Neural cell (in vitro differentiated cells): ENCODE measurements at regions not wholly inside any gene's neighbourhood (a gene's known extent, or its start where the extent isn't known, plus 50 kb on each side); places are given as distances from the start of the nearest gene placed in this dataset.

Experiments
- H2AFZ ChIP-seq: fragments of 200-600, 300-800 bp; sonication (generic), shearing (Covaris generic); 2 replicates; pipeline ENCODE4 v1.6.0; 2014; ENCODE audit warnings: low read depth, mild to moderate bottlenecking, antibody characterized with exemption, low read length, moderate library complexity
- H3F3A ChIP-seq: fragments of 200-600 bp; shearing (Covaris generic); 2 replicates; pipeline ENCODE4 v1.6.1; 2016; ENCODE audit warnings: mild to moderate bottlenecking, moderate library complexity, mixed read lengths, antibody characterized with exemption, low read length; ENCODE audit not compliant: insufficient read depth, poor library complexity, severe bottlenecking
- H3K27ac ChIP-seq: fragments of 200-600, 300-800 bp; sonication (generic), shearing (Covaris generic); 2 replicates; pipeline ENCODE4 v1.5.1; 2014; ENCODE audit warnings: mild to moderate bottlenecking, low read length, moderate library complexity
- H3K27me3 ChIP-seq: fragments of 300-800, 200-600 bp; sonication (generic), shearing (Covaris generic); 2 replicates; pipeline ENCODE4 v1.6.0; 2014; ENCODE audit warnings: mild to moderate bottlenecking, low read depth, low read length, moderate library complexity; ENCODE audit not compliant: insufficient read depth
- H3K36me3 ChIP-seq: fragments of 300-800, 200-600 bp; sonication (generic), shearing (Covaris generic); 2 replicates; pipeline ENCODE4 v1.5.1; 2014; ENCODE audit warnings: mild to moderate bottlenecking, antibody characterized with exemption, low read length, moderate library complexity; ENCODE audit not compliant: insufficient read depth
- H3K4me2 ChIP-seq: fragments of 300-800, 200-600 bp; sonication (generic), shearing (Covaris generic); 2 replicates; pipeline ENCODE4 v1.6.0; 2014; ENCODE audit warnings: mild to moderate bottlenecking, low read length
- H3K4me3 ChIP-seq: fragments of 300-800, 200-600 bp; sonication (generic), shearing (Covaris generic); 2 replicates; pipeline ENCODE4 v1.5.1; 2014; ENCODE audit warnings: mild to moderate bottlenecking, low read length, moderate library complexity
- H3K79me2 ChIP-seq: fragments of 200-600 bp; shearing (Covaris generic); replicated peaks from 2 replicates; pipeline ENCODE4 v1.6.0; 2014; ENCODE audit warnings: mild to moderate bottlenecking, low read length, moderate library complexity; ENCODE audit not compliant: insufficient read depth
- H3K9ac ChIP-seq: fragments of 300-800, 200-600 bp; sonication (generic), shearing (Covaris generic); 2 replicates; pipeline ENCODE4 v1.6.1; 2016; ENCODE audit warnings: mild to moderate bottlenecking, low read length, mixed read lengths
- H3K9me2 ChIP-seq: fragments of 200-600 bp; shearing (Covaris generic); 2 replicates; pipeline ENCODE4 v1.6.1; 2016; ENCODE audit warnings: mild to moderate bottlenecking, low read length, mixed read lengths; ENCODE audit not compliant: insufficient read depth
- H3K9me3 ChIP-seq: fragments of 200-600, 300-800 bp; sonication (generic), shearing (Covaris generic); 2 replicates; pipeline ENCODE4 v1.6.1; 2016; ENCODE audit warnings: mild to moderate bottlenecking, mixed run types, low read length, moderate library complexity, mixed read lengths
- H4K20me1 ChIP-seq: fragments of 200-600 bp; shearing (Covaris generic); 2 replicates; pipeline ENCODE4 v1.6.1; 2016; ENCODE audit warnings: mild to moderate bottlenecking, mixed run types; ENCODE audit not compliant: insufficient read depth
- EP300 ChIP-seq: fragments of 450-650 bp; conservative IDR thresholded peaks from 2 replicates; pipeline ENCODE4 v1.6.1; 2014; ENCODE audit warnings: antibody characterized with exemption, mild to moderate bottlenecking, moderate library complexity; ENCODE audit not compliant: poor library complexity, severe bottlenecking
- EZH2 ChIP-seq: fragments of 200-600, 300-800 bp; shearing (Covaris generic), sonication (generic); IDR thresholded peaks from 2 replicates; pipeline ENCODE4 v1.6.1; 2014; ENCODE audit warnings: antibody characterized with exemption, low read length, borderline replicate concordance, mild to moderate bottlenecking; ENCODE audit not compliant: insufficient read depth, poor library complexity, severe bottlenecking
- MXI1 ChIP-seq: fragments of 450-650 bp; conservative IDR thresholded peaks from 2 replicates; pipeline ENCODE4 v1.6.1; 2014; ENCODE audit warnings: antibody characterized with exemption, mild to moderate bottlenecking; ENCODE audit not compliant: poor library complexity, severe bottlenecking
- POLR2AphosphoS5 ChIP-seq: IDR thresholded peaks from 2 replicates; pipeline ENCODE4 v1.6.1; 2012
- RAD21 ChIP-seq: fragments of 450-650 bp; conservative IDR thresholded peaks from 2 replicates; pipeline ENCODE4 v1.6.1; 2014; ENCODE audit warnings: antibody characterized with exemption, mild to moderate bottlenecking, moderate library complexity
- SMC3 ChIP-seq: fragments of 450-650 bp; conservative IDR thresholded peaks from 2 replicates; pipeline ENCODE4 v1.6.1; 2014; ENCODE audit warnings: antibody characterized with exemption, mild to moderate bottlenecking, moderate library complexity; ENCODE audit not compliant: poor library complexity
- TAF1 ChIP-seq: IDR thresholded peaks from 2 replicates; pipeline ENCODE4 v1.6.1; 2012; ENCODE audit warnings: low read depth
- TF ChIP-seq, protein P1 (sequence below): fragments of 450-650 bp; IDR thresholded peaks from 2 replicates; pipeline ENCODE4 v1.5.1; 2014; ENCODE audit warnings: antibody characterized with exemption, mild to moderate bottlenecking, moderate library complexity; ENCODE audit not compliant: poor library complexity, severe bottlenecking
- TF ChIP-seq, protein P2 (sequence below): IDR thresholded peaks from 2 replicates; pipeline ENCODE4 v1.6.1; 2012; ENCODE audit warnings: borderline replicate concordance

DNA sequence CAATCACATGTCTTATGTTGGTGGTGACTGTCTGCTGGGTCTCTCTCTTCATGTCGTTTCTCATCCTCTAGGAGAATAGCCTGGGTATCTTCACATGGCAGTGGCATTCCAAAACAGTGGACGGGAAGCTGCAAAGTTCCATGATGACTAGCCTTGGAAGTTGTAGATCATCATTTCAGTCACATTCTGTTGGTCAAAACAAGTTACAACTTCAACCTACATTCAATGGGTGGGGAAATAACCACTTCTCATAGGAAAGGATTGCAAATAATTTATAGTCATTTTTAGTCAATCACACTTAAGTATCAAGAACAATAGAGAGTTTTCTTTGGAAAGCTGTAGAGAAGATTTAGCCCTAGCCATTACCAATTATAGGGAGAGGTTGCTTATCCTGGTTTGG lies 395.0 kb upstream of the CDH2 start:
- H3F3A ChIP-seq = no peaks in the 10 kb centered on the region
- H2AFZ ChIP-seq = no peak overlapping the region
- no peaks in the 10 kb centered on the region for H3K9me2 ChIP-seq
- H3K4me3 ChIP-seq = no peak overlapping the region
- H3K27ac ChIP-seq = no peak overlapping the region
- H4K20me1 ChIP-seq = no peaks in the 10 kb centered on the region
- H3K27me3 ChIP-seq = no peaks in the 10 kb centered on the region
- H3K36me3 ChIP-seq = no peaks in the 10 kb centered on the region
- H3K9me3 ChIP-seq = no peaks in the 10 kb centered on the region
- no peaks in the 10 kb centered on the region for H3K79me2 ChIP-seq
- H3K4me2 ChIP-seq = no peak overlapping the region
- no peak overlapping the region for H3K9ac ChIP-seq
- TF ChIP-seq POLR2AphosphoS5 = no peak
- TF ChIP-seq, protein P1, sequence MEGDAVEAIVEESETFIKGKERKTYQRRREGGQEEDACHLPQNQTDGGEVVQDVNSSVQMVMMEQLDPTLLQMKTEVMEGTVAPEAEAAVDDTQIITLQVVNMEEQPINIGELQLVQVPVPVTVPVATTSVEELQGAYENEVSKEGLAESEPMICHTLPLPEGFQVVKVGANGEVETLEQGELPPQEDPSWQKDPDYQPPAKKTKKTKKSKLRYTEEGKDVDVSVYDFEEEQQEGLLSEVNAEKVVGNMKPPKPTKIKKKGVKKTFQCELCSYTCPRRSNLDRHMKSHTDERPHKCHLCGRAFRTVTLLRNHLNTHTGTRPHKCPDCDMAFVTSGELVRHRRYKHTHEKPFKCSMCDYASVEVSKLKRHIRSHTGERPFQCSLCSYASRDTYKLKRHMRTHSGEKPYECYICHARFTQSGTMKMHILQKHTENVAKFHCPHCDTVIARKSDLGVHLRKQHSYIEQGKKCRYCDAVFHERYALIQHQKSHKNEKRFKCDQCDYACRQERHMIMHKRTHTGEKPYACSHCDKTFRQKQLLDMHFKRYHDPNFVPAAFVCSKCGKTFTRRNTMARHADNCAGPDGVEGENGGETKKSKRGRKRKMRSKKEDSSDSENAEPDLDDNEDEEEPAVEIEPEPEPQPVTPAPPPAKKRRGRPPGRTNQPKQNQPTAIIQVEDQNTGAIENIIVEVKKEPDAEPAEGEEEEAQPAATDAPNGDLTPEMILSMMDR = no peak
- no peak for TF ChIP-seq SMC3
- TF ChIP-seq EZH2 = no peak
- TF ChIP-seq, protein P2, sequence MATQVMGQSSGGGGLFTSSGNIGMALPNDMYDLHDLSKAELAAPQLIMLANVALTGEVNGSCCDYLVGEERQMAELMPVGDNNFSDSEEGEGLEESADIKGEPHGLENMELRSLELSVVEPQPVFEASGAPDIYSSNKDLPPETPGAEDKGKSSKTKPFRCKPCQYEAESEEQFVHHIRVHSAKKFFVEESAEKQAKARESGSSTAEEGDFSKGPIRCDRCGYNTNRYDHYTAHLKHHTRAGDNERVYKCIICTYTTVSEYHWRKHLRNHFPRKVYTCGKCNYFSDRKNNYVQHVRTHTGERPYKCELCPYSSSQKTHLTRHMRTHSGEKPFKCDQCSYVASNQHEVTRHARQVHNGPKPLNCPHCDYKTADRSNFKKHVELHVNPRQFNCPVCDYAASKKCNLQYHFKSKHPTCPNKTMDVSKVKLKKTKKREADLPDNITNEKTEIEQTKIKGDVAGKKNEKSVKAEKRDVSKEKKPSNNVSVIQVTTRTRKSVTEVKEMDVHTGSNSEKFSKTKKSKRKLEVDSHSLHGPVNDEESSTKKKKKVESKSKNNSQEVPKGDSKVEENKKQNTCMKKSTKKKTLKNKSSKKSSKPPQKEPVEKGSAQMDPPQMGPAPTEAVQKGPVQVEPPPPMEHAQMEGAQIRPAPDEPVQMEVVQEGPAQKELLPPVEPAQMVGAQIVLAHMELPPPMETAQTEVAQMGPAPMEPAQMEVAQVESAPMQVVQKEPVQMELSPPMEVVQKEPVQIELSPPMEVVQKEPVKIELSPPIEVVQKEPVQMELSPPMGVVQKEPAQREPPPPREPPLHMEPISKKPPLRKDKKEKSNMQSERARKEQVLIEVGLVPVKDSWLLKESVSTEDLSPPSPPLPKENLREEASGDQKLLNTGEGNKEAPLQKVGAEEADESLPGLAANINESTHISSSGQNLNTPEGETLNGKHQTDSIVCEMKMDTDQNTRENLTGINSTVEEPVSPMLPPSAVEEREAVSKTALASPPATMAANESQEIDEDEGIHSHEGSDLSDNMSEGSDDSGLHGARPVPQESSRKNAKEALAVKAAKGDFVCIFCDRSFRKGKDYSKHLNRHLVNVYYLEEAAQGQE = no peak
- no peak for TF ChIP-seq EP300
- TF ChIP-seq MXI1 = no peak

DNA sequence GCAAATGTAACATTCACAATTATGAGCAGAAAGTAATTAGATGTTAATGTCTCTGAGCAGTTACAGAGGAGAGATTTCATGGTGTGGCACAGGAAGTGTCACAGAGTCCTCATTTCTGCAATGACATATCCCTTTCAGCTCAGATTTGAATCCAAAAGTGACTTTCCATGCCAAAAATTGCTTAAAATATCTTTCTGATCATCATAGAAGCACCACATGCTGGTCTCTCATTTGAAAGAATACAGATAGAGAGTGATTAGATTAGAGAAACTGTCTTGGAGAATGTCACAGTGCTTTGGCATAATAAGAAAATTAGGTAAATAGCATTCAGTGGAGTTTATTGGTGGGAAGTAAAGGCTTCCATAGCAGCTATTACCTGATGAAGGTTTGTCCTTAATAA lies 383.4 kb upstream of the CDH2 start:
- peaks cover 2% of the 10 kb centered on the region for H3K9me3 ChIP-seq
- no peaks in the 10 kb centered on the region for H4K20me1 ChIP-seq
- H3K27ac ChIP-seq = no peak overlapping the region
- H2AFZ ChIP-seq = no peak overlapping the region
- no peaks in the 10 kb centered on the region for H3F3A ChIP-seq
- H3K9me2 ChIP-seq = no peaks in the 10 kb centered on the region
- no peaks in the 10 kb centered on the region for H3K27me3 ChIP-seq
- no peaks in the 10 kb centered on the region for H3K36me3 ChIP-seq
- H3K4me3 ChIP-seq = no peak overlapping the region
- TF ChIP-seq POLR2AphosphoS5 (no peak), EP300 (no peak), MXI1 (no peak), TAF1 (no peak), RAD21 (no peak), EZH2 (no peak), SMC3 (no peak)
- TF ChIP-seq, protein P2 = no peak
- TF ChIP-seq, protein P1 = no peak
- H3K79me2 ChIP-seq = no peaks in the 10 kb centered on the region
- H3K9ac ChIP-seq = no peak overlapping the region
- no peak overlapping the region for H3K4me2 ChIP-seq
